Naive thymus-derived CD8-positive, alpha-beta T cell (primary cell): ENCODE measurements at regions not wholly inside any gene's neighbourhood (a gene's known extent, or its start where the extent isn't known, plus 50 kb on each side); places are given as distances from the start of the nearest gene placed in this dataset.
"Not testable (repeated sequence)": the region's sequence is repeated elsewhere in the genome, so short reads cannot be mapped to it uniquely, and the experiment has no call there.

ENCODE experiments used
- ATAC-seq, 2 donors: fragments of 150-1000 bp; cut with Tn5 transposase in 1 of 2; sonication (Bioruptor Pico), chemical (Tn5 transposase) in 1 of 2; 1 replicate in 1 of 2; 2 replicates in 1 of 2; pipeline ENCODE4 v1.10.0; 2021; ENCODE audit warnings: mild to moderate bottlenecking in 2 of 2, moderate library complexity in 2 of 2
- POLR2A ChIA-PET: fragments of 350-600 bp; sonication (Branson Sonifier 250); formaldehyde crosslinking; loops from one replicate; lab custom pipeline; 2021; ENCODE audit warnings: antibody characterized with exemption; lab: Charles Lee
- DNase-seq, 10 donors: peaks; one replicate each; pipeline versions ENCODE4 v3.0.0 to v3.0.0-alpha.2; 2020 to 2022
- H3K27ac Mint-ChIP-seq, 10 donors: one replicate each; pipeline ENCODE4 v1.8.0; 2020 to 2022; ENCODE audit warnings: mild to moderate bottlenecking in 10 of 10, mixed read lengths in 10 of 10, moderate library complexity in 4 of 10, inconsistent platforms in 1 of 10
- H3K27me3 Mint-ChIP-seq, 5 donors: one replicate each; pipeline ENCODE4 v1.8.0; 2021 to 2022; ENCODE audit warnings: mixed read lengths in 5 of 5
- H3K36me3 Mint-ChIP-seq, 3 donors: one replicate each; pipeline ENCODE4 v1.8.0; 2020 to 2022; ENCODE audit warnings: mixed read lengths in 3 of 3, mild to moderate bottlenecking in 2 of 3, inconsistent platforms in 1 of 3
- H3K4me1 Mint-ChIP-seq, 4 donors: one replicate each; pipeline ENCODE4 v1.8.0; 2021 to 2022; ENCODE audit warnings: mixed read lengths in 4 of 4
- H3K4me3 Mint-ChIP-seq, 10 donors: one replicate each; pipeline ENCODE4 v1.8.0; 2020 to 2022; ENCODE audit warnings: mild to moderate bottlenecking in 10 of 10, mixed read lengths in 10 of 10, moderate library complexity in 6 of 10, inconsistent platforms in 1 of 10
- H3K9me3 Mint-ChIP-seq, 9 donors: one replicate each; pipeline ENCODE4 v1.8.0; 2020 to 2022; ENCODE audit warnings: mixed read lengths in 9 of 9, mild to moderate bottlenecking in 3 of 9, inconsistent platforms in 1 of 9, moderate library complexity in 1 of 9

DNA sequence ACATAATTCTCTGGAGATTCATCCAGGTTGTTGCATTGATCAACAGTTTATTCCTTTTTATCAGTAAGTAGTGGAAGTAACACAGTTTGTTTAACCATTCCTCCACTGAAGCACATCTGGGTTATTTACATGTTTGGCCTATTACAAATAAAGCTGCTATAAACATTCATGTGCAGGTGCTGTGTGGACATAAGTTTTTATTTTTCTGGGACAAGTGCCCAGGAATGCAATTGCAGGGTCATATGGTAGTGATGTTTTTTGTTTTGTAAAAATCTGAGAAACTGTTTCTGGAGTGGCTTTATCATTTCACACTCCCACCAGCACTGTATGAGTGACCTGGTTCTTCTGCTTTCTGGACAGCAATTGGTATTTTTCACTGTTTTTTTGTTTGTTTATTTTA, 505.4 kb downstream of the CCER1 start:
- ATAC-seq (no peak), DNase-seq (no peak)
- Mint-ChIP-seq H3K4me1 (no peaks in the 10 kb centered on the region), H3K4me3 (no peak overlapping the region), H3K27ac (no peak overlapping the region), H3K9me3 (peaks cover 0 to 11% (median 3%) of the 10 kb centered on the region in 9 donors), H3K27me3 (peaks cover 0 to 4% (median 0%) of the 10 kb centered on the region in 5 donors), H3K36me3 (no peaks in the 10 kb centered on the region)
- POLR2A ChIA-PET: no interaction called here

DNA sequence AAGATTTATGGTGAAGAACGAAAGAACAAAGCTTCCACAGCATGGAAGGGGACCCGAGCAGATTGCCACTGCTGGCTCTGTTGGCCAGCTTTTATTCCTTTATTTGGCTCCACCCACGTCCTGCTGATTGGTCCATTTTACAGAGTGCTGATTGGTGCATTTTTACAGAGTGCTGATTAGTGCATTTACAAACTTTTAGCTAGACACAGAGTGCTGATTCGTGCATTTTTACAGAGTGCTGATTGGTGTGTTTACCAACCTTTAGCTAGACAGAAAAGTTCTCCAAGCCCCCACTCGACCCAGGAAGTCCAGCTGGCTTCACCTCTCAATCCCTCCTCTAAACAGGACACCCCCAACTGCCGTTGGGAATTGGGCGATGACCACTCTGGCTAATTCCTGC, 511.5 kb downstream of the CCER1 start:
- peaks cover 0 to 18% (median 10%) of the 10 kb centered on the region in 9 donors for H3K9me3 Mint-ChIP-seq
- ATAC-seq, H3K36me3 Mint-ChIP-seq, DNase-seq, H3K27me3 Mint-ChIP-seq, POLR2A ChIA-PET, H3K27ac Mint-ChIP-seq, H3K4me1 Mint-ChIP-seq, H3K4me3 Mint-ChIP-seq: not testable (repeated sequence)

DNA sequence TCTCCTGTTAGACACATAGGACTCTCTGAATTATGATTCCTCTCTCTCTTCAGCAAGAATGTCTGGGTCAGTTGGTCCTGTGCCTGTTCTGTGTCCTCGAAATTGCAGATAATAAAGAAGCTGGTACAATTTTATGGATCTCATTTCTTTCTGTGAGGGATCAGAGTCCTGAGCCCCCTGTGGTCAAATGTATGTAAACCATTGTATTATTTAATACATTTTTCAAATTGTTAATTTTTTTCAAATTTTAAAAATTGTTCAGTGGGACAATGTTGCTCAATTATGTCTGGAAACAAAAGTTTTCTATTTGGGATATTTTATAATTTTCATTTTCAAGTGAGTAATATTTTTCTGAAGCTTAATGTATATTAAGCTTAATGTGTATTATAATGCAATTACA, 513.5 kb downstream of the CCER1 start:
- H3K4me3 Mint-ChIP-seq: no peak overlapping the region
- peaks cover 0 to 4% (median 0%) of the 10 kb centered on the region in 5 donors for H3K27me3 Mint-ChIP-seq
- ATAC-seq (no peak), DNase-seq (no peak)
- no peaks in the 10 kb centered on the region for H3K4me1 Mint-ChIP-seq
- peaks cover 0 to 18% (median 10%) of the 10 kb centered on the region in 9 donors for H3K9me3 Mint-ChIP-seq
- POLR2A ChIA-PET: no interaction called here
- no peaks in the 10 kb centered on the region for H3K36me3 Mint-ChIP-seq
- H3K27ac Mint-ChIP-seq: no peak overlapping the region

DNA sequence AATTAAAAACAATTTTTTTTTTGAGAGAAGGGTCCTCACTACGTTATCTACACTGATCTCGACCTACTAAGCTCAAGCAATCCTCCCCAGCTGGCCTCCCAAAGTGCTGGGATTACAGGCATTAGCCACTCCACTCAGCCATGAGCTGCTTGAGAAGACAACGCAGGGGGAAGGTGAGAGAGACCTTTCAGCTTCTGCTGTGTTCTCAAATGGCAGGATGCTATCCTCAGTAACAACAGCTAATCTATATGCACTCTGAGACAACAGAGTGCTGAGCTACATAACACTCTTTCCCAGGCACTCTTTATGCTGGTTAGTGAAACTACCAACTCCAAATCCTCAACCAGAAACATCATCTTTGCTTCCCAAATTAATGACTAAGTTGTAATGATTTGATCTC, 526.1 kb downstream of the CCER1 start:
- peaks cover 0 to 4% (median 0%) of the 10 kb centered on the region in 5 donors for H3K27me3 Mint-ChIP-seq
- peaks cover 0 to 2% (median 0%) of the 10 kb centered on the region in 3 donors for H3K36me3 Mint-ChIP-seq
- no peaks in the 10 kb centered on the region for H3K4me1 Mint-ChIP-seq
- H3K9me3 Mint-ChIP-seq: peaks cover 0 to 6% (median 1%) of the 10 kb centered on the region in 9 donors
- DNase-seq: no peak
- H3K4me3 Mint-ChIP-seq: no peak overlapping the region
- POLR2A ChIA-PET: no interaction called here
- no peak for ATAC-seq
- H3K27ac Mint-ChIP-seq: no peak overlapping the region

DNA sequence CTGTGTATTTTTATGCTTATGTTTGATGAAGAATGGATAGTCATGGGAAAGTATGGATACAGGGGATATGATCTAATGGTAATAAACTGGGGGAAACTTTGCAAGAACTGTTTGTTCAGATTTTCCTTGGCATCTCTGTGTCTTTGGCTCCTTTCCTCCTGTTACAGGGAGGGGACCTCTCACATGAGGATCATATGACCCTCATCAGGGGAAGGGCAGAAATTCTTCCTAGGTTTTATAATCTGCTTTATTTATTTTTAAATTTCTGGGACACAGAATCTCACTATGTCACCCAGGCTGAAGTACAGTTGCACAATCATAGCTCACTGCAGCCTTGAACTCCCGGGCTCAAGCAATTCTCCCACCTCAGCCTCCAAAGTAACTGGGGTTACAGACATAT, 526.5 kb downstream of the CCER1 start:
- no peaks in the 10 kb centered on the region for H3K4me1 Mint-ChIP-seq
- no peak overlapping the region for H3K27ac Mint-ChIP-seq
- no peak overlapping the region for H3K4me3 Mint-ChIP-seq
- no peak for DNase-seq
- POLR2A ChIA-PET: no interaction called here
- ATAC-seq: no peak
- peaks cover 0 to 4% (median 0%) of the 10 kb centered on the region in 5 donors for H3K27me3 Mint-ChIP-seq
- peaks cover 0 to 6% (median 1%) of the 10 kb centered on the region in 9 donors for H3K9me3 Mint-ChIP-seq
- H3K36me3 Mint-ChIP-seq: no peaks in the 10 kb centered on the region

DNA sequence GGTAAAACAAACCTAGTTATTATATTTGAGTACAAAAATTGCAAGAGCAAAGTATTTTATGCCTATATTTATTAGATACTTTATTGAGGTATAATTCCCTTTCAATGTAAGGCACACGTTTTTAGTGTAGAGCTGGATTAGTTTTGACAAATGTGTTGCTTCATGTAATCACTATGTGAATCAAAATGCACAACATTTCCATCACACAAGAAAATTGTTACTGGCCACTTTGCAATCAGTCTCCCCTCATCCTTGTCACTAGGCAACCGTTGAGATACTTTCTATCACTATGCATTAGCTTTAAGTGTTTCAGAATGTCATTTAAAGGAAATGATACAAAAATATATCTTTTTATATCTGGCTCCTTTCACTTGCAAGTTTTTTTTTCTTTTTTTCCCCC, 531.0 kb downstream of the CCER1 start:
- Mint-ChIP-seq H3K4me3 (no peak overlapping the region), H3K36me3 (no peaks in the 10 kb centered on the region), H3K27me3 (no peaks in the 10 kb centered on the region), H3K9me3 (peaks cover 0 to 2% (median 0%) of the 10 kb centered on the region in 9 donors), H3K4me1 (no peaks in the 10 kb centered on the region), H3K27ac (no peak overlapping the region)
- ATAC-seq (no peak), DNase-seq (no peak)
- POLR2A ChIA-PET: no interaction called here

DNA sequence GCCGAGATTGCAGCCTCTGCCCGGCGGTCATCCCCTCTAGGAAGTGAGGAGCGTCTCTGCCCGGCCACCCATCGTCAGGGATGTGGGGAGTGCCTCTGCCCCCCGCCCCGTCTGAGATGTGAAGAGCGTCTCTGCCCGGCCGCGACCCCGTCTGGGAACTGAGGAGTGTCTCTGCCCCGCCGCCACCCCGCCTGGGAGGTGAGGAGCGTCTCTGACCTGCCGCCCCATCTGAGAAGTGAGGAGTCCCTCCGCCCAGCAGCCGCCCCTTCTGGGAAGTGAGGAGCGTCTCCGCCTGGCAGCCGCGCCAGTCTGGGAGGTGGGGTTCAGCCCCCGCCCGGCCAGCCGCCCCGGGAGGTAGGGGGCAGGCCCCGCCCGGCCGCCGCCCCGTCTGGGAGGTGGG, 544.0 kb downstream of the CCER1 start:
- POLR2A ChIA-PET: no interaction called here
- H3K9me3 Mint-ChIP-seq: peaks cover 0 to 6% (median 3%) of the 10 kb centered on the region in 9 donors
- H3K27me3 Mint-ChIP-seq: no peaks in the 10 kb centered on the region
- H3K4me1 Mint-ChIP-seq: no peaks in the 10 kb centered on the region
- DNase-seq: peak in 1 of 10 donors; percentile 59
- no peak for ATAC-seq
- H3K4me3 Mint-ChIP-seq: no peak overlapping the region
- H3K36me3 Mint-ChIP-seq: peaks cover 0 to 4% (median 0%) of the 10 kb centered on the region in 3 donors
- peak overlapping the region in 1 of 10 donors; percentile 34 for H3K27ac Mint-ChIP-seq

DNA sequence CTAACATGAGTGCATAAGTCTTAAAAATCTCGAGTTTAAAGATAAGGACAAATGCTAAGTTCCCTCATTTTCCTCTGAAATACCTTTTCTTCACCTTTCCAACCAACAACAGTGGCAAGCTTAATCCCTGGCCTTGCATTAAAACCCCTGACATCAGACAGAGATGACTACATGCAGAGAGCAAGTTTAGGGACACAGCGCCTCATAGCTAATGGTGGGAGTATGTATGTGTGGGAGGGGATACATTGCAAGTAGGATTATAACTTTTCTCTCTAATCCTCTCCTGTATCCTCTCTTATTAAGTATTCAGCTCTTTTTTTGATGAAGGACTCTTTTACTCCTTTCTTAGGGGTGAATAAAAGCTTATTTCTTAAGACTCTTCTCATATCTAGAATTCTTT, 547.1 kb downstream of the CCER1 start:
- H3K36me3 Mint-ChIP-seq: no peaks in the 10 kb centered on the region
- no peaks in the 10 kb centered on the region for H3K9me3 Mint-ChIP-seq
- DNase-seq: no peak
- H3K4me1 Mint-ChIP-seq: no peaks in the 10 kb centered on the region
- H3K27ac Mint-ChIP-seq: no peak overlapping the region
- H3K27me3 Mint-ChIP-seq: no peaks in the 10 kb centered on the region
- POLR2A ChIA-PET: no interaction called here
- H3K4me3 Mint-ChIP-seq: no peak overlapping the region
- no peak for ATAC-seq

DNA sequence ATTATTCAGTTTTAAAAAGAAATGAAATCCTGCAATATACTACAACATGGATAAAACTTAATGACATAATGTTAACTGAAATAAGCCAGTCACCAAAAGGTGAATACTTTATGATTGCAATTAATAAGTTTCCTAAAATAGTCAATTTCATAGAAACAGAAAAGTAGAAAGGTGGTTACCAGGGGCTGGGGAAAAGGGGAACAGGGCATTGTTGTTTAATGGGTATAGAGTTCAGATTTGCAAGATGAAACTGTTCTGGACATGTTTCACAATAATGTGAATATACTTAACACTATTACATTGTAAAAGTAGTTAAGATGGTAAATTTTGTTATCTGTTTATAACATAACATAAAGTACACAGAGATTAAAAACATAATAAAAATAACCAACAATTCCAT, 550.9 kb downstream of the CCER1 start:
- H3K4me3 Mint-ChIP-seq: no peak overlapping the region
- DNase-seq (no peak), ATAC-seq (no peak)
- POLR2A ChIA-PET: no interaction called here
- H3K4me1 Mint-ChIP-seq: no peaks in the 10 kb centered on the region
- no peaks in the 10 kb centered on the region for H3K36me3 Mint-ChIP-seq
- H3K27ac Mint-ChIP-seq: no peak overlapping the region
- H3K27me3 Mint-ChIP-seq: peaks cover 0 to 4% (median 0%) of the 10 kb centered on the region in 5 donors
- H3K9me3 Mint-ChIP-seq: peaks cover 0 to 5% (median under 1%) of the 10 kb centered on the region in 9 donors

DNA sequence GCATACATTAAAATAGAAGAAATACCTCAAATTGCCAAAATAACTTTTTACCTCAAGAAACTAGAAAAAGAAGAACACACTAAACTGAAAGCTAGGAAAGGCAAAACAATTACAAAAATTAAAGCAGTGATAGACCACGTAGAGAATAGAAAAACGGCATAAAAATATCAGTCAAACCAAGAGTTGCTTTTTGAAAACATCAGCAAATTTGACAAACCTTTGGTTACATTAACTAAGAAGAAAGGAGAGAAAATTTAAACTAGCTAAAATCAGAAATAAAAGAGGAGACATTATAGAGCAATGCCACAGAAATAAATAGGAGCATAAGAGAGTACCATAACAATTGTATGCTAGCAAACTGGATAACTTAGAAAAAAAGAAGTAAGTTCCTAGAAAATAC, 553.8 kb downstream of the CCER1 start:
- ATAC-seq (no peak), DNase-seq (no peak)
- Mint-ChIP-seq H3K4me3 (no peak overlapping the region), H3K9me3 (peaks cover 0 to 16% (median 6%) of the 10 kb centered on the region in 9 donors), H3K4me1 (no peaks in the 10 kb centered on the region), H3K27me3 (peaks cover 0 to 5% (median 0%) of the 10 kb centered on the region in 5 donors), H3K27ac (no peak overlapping the region), H3K36me3 (peaks cover 0 to 6% (median 0%) of the 10 kb centered on the region in 3 donors)
- POLR2A ChIA-PET: no interaction called here

DNA sequence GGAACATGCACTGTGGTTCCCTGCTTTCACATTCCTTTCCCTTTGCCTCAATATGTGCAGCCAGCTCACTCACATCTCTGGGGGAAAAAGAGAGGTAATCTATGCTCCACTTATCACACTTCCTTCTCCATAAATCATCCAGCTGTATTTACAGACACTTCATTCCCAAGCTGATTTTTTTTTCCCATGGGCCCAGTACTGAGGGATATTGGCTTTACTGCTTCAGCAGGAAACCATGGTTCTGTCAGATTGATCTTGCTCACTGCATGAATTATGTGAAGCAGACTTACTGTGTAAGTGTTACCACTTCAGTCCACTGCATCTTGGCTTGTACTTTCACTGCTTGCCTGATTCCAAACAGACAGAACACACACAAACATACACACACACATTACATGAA, 555.6 kb downstream of the CCER1 start:
- POLR2A ChIA-PET: no interaction called here
- H3K27ac Mint-ChIP-seq: no peak overlapping the region
- H3K4me1 Mint-ChIP-seq: no peaks in the 10 kb centered on the region
- H3K9me3 Mint-ChIP-seq: peaks cover 0 to 26% (median 14%) of the 10 kb centered on the region in 9 donors
- peaks cover 0 to 11% (median 0%) of the 10 kb centered on the region in 3 donors for H3K36me3 Mint-ChIP-seq
- no peak for ATAC-seq
- DNase-seq: no peak
- H3K4me3 Mint-ChIP-seq: no peak overlapping the region
- peaks cover 0 to 5% (median 0%) of the 10 kb centered on the region in 5 donors for H3K27me3 Mint-ChIP-seq

DNA sequence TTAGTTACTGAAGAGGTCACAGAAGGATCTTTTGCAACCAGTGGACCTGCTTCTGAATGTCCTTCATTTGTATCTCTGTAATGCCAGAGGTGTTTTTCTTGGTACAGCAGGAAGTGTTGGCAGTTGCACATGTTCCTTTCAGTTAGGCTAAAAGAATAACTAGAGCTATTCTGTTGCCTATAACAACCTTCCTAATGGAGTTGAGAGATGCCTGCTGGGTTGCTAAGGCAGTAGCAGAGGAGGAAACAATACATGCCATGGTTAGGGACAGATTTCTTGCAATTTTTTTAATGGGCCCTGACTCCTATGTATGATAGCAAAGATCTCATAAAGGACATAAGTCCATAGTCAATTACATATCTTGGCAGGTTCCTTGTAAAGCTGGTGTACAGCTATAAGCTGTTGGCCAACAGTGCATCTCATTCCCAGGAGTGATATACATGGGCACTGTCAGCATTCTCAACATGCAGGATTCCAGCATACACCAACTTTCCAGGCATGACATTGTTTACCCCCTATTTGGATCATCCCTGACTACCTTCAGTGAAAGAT, 556.6 kb downstream of the CCER1 start:
- POLR2A ChIA-PET: no interaction called here
- H3K27me3 Mint-ChIP-seq: peaks cover 0 to 5% (median 0%) of the 10 kb centered on the region in 5 donors
- peaks cover 0 to 11% (median 0%) of the 10 kb centered on the region in 3 donors for H3K36me3 Mint-ChIP-seq
- H3K4me1 Mint-ChIP-seq: no peaks in the 10 kb centered on the region
- DNase-seq: no peak
- peaks cover 0 to 26% (median 14%) of the 10 kb centered on the region in 9 donors for H3K9me3 Mint-ChIP-seq
- no peak overlapping the region for H3K27ac Mint-ChIP-seq
- no peak overlapping the region for H3K4me3 Mint-ChIP-seq
- no peak for ATAC-seq

DNA sequence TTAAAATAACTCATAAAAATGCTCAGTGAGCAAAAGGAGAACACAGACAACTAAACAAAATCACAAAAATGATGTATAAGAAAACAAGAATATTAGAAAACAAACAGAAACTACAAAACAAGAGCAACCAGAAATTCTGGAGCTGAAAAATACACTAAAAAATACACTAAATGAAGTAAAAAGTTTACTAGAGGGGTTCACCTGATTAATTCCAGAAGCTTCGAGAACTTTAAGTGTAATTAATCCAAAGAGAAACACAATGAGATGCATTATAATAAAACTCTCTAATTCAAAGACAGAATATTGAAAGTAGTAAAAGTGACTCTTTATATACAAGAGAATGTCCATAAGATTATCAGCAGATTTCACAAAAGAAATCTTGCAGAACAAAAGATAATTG, 558.4 kb downstream of the CCER1 start:
- no peak overlapping the region for H3K4me3 Mint-ChIP-seq
- POLR2A ChIA-PET: no interaction called here
- H3K27me3 Mint-ChIP-seq: peaks cover 0 to 5% (median 0%) of the 10 kb centered on the region in 5 donors
- peaks cover 0 to 11% (median 0%) of the 10 kb centered on the region in 3 donors for H3K36me3 Mint-ChIP-seq
- no peak overlapping the region for H3K27ac Mint-ChIP-seq
- peaks cover 5 to 26% (median 17%) of the 10 kb centered on the region in 9 donors for H3K9me3 Mint-ChIP-seq
- ATAC-seq: no peak
- H3K4me1 Mint-ChIP-seq: peaks cover 0 to 2% (median 0%) of the 10 kb centered on the region in 4 donors
- no peak for DNase-seq

DNA sequence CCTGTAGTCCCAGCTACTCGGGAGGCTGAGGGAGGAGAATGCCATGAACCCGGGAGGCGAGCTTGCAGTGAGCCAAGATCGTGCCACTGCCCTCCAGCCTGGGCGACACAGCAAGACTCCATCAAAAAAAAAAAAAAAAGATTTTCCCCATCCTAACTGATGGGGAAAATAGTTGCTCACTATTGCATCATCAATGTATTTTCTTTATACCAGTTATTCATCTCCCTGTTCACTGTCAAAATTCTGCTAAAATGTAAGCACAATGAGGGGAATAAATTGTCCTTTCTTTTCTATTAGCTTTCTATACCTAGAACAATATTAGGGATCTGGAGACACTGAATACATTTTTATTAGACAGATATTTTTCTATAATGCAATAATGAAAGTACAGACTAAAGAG, 561.3 kb downstream of the CCER1 start:
- Mint-ChIP-seq H3K36me3 (peaks cover 0 to 11% (median 0%) of the 10 kb centered on the region in 3 donors), H3K9me3 (peaks cover 6 to 22% (median 14%) of the 10 kb centered on the region in 9 donors), H3K27ac (no peak overlapping the region), H3K4me3 (no peak overlapping the region), H3K4me1 (peaks cover 0 to 2% (median 0%) of the 10 kb centered on the region in 4 donors), H3K27me3 (no peaks in the 10 kb centered on the region)
- ATAC-seq (no peak), DNase-seq (no peak)
- POLR2A ChIA-PET: no interaction called here
